Dedifferentiated amniotic fluid mesenchymal stem cell (primary cell): ENCODE measurements at regions not wholly inside any gene's neighbourhood (a gene's known extent, or its start where the extent isn't known, plus 50 kb on each side); places are given as distances from the start of the nearest gene placed in this dataset.

Experiments used
- DNase-seq: peaks from one replicate; pipeline ENCODE4 v3.0.0-alpha.2; 2016; ENCODE audit errors: extremely low spot score

DNA sequence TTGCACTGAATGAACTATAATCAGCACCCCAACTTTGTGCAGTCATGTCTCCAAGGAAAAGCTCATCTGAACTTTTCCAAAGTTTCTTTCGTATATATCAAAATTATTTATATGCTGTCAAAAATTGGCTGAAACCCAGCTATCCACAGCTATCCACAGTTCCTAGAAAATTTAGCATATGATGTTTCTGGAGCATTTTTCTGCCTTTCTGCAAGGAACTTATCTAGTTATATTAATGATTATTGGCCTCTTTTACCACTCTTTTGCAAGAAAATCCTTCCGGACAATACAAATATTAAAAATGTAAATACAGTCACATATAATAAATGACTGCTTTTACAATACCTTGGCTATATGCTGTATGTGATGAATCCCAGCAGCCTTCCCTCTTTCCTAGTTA, 270.2 kb downstream of the TMEM167A start:
- DNase-seq = no peak

DNA sequence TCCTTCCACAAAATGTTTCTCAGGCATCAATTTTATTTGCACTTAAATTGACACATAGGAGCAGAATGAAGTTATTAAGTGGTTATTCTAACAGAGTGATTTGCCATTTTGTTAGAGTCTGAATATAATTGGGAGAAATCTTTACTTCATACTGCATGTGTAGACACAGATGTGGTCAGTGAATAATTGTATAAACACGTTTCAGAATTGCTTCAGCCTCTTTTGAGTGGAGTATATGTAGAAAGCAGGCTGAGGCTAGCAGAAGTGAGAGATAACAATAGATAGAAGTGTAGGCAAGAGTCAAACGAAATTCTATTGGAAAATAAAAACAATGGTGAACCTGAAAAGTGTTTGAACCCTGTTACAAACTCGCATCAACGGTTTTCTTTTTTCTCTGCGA, 270.7 kb downstream of the TMEM167A start:
- DNase-seq = no peak

DNA sequence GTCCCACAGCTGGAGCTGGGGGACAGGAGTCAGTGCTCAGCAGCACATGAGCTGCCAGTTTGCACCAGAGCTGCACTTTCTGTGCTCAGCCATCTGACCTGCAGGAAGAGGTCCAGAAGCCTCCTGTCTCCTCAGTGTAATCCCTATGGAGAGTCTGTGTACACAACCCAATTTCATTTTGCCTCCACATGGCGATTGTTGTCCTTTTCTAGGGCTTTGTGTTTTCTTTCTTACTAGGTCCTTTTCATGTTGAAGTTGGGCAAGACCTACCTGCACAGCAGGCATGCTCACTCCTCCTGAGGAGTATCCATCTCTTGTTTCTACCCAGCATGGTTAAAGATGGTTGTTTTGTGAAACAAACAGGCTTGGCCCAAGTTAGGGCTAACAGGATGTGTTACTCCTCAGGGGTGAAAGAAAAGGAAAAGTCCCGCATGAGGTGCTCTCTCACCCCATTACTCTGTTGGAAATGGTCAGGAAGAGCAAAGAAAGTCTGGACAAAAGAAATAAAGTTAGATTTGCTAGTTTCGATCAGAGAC, 273.0 kb downstream of the TMEM167A start:
- DNase-seq = no peak

DNA sequence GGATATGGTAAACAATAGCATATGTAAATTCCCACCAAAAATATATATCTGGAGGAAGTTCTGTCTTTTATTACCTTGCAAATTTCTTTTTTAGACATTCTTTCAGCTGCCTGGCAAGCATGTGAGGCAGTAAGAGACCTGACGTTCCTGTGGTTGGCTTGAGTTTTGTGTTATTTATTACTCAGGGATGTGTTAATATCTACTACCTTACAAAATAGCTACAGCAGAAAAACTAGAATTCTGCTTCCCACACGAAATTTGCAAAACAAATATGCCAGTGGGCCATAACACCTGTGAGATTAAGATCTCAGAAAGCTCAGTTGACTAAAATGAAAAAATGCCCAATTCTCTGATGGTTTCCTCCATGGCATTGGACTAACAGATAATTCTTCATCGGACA, 274.2 kb downstream of the TMEM167A start:
- no peak for DNase-seq

DNA sequence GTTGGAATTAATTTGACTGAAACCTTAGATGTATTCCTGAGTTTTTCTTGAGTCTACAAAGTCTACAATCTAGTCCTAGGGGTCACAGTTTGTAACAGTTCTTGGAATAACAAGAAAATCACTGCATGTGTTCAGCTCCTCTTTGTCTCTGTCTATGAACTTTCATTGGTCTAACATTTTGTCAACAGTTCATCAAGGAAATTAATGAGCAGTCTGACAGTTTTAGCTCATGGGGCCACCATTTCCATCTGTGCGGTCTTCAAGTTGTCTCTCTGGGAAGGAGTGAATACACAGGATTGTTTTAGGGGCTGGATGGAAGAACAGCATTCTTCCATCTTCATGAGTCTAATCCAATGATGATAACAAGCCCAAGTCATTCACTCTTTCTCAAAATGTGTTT, 276.4 kb downstream of the TMEM167A start:
- DNase-seq = no peak

DNA sequence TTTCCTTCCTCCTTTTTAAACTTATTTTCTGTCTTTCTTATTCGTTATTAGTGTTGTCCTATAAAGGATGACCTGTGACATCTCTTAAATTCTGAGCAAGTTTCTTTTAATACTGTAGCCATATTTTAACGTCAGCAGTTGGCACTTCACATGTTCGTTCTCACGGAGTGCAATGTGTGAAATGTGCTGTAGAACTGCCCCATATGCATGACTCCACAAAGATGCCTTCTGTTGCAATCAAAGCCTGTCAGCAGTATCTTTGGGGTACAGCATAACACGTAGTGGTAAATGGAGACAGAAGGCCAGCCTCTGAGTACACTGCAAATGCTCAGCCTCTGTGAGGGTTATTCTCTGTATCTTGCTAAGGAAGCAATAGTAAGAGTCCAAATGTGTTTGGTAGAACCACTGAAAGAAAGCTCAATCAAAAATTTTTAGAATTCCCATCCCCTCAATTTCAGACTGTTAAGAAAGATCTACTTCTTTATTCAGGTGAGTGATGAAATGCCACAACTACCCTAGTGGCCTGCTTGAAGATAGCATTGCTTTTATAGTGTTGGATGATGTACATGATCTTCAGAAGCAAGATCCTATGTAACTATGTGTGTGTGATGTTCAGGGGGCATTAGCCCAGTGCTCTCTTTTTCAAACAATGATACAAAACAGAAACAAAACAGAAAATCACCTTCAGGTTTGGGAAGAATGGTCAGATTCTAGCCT, 277.7 kb downstream of the TMEM167A start:
- DNase-seq = no peak

DNA sequence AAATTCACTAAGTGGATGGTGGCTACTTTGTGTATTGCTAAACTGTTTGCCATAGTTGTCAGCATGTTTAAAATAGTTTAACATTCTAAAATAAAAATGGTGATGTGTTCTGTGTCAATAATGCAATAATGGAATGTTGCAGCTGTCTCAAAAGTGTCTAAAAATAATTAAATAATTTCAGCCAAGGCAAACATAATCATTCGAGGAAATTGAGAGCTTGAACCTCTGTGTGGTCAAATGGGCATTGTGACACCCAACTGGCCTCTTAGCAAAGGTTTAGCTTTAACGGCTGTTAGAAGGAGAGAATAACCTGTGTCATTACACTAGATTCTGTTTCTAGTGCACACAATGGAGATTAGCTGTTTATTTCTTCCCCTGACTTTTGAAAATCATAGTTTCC, 278.5 kb downstream of the TMEM167A start:
- DNase-seq = no peak

DNA sequence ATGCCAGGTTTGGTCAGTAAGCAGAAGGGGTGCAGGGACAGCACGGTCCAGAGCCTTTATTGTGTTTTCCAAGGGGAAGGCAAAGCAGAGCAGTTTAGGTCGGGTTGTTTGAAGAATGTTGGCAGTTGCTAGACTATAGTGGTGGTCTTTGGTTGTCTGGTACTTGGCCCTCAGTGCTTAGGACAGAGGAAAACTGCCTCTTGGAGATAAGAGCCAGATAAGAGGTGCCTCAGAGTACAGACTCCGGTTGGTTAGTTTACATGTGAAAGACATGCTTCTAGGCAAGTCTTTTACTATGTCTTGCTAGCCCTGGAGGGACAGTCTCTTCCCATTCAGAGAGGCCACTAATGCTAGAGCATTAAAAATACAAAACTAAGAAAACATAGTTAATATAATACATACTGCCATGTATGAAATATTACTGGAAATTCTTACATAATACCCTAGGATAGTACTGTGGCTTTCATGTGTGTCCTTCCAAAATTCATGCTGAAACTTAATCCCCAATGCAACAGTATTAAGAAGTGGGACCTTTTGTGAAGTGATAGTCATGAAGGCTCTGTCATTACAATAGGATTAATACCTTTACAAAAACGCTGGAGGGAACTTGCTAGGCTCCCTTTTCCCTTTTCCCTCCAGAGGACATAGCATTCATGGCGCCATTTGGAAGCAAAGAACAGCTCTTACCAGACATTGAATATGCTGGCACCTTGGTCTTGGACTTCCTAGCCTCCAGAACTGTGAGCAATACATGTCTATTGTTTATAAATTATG, 280.4 kb downstream of the TMEM167A start:
- DNase-seq = no peak

DNA sequence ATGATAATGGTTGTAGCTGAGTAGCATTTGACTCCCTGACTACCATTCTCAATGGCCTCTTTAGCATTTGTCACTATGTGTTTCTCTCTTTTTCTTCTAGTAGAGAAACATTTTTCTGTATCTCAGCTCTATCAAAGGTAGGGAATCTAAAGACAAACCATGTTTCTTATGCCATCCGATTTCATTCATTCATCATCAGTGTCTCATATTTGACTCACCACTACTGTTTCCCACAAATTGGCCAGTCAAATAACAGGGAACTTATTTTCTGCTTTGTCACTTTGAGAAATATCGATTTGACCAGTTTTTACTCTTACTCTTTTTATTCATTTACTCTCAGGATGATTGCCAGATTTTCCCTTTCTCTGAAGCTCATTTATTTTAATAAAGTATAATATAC, 282.3 kb downstream of the TMEM167A start:
- no peak for DNase-seq

DNA sequence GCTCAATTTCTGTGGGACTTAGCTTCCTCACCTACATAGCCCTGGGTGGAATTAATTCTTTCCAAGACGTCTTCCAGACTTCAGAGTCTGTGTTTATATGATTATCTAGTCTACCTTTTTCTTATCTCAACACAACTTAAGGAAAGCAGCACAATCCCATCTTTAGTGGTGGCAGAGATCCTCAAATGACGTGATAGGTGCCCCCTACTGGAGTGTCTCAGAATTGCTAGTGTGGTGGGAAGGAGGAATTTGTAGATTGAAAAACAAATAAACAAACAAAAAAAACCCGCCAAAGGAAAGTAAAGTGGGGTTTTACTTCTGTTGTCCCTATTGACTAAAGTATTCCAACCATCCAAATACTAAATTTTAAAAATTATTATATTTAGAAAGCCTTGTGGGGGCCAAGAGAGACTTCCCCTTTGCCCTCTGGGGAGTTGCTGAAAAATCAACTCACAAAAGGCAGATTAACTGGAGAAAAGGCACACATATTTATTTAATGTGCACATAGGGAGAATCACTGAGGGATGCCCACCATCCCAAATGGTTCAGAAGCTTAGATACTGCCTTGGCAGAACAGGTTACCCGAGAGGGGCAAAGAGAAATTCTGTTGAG, 283.3 kb downstream of the TMEM167A start:
- DNase-seq = no peak

DNA sequence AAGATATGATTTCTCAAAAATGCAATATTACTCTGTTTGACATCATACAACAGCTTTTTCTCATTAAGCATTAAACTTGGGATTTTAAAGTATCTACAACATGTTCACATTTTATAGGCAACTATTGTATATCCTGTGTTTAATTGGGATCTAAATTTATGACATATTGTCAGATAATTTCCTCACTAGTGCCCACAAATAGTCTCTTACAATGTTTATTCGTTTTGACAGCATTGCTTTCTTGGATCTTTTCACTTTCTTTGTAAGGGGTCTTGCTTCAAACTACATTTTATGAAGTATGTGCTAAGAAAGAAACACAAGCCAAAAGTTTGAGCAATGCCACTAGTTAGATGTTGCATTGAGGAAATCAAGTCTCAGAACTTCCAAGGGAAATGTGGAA, 285.1 kb downstream of the TMEM167A start:
- no peak for DNase-seq

DNA sequence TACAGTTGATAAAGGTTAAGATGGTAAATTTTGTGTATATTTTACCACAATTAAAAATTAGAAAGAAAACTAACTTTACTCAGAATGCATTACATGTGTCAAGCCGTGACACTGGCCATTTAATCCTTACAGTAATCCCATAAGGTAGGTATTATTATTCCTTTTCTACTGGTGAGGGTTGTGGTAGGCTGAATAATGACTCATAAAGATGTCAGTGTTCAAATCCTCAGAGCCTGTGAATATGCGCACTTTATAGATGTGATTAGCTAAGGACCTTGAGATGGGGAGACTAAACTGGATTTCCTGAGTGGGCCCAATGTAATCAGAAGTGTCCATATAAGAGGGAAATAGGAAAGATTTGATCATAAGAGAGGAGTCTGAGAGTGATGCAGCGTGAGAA, 288.1 kb downstream of the TMEM167A start:
- DNase-seq = no peak

DNA sequence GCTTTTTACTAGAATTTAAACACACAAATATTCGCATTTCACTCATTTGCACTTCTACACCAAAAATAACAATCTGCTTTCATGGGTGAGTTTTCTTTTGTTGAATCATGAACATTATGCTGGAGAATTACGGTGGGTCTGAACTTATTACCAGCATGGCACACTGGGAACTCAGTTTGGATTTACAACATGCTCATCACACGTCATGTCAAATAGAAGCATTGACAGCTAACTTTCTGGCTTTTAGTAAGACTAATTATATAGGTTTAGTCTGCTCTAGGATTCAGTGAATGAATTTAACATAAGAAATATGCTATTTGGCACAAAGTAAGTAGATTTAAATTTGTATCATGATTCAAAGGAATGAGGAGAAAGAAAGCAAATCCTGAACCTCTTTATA, 290.4 kb downstream of the TMEM167A start:
- DNase-seq = no peak

DNA sequence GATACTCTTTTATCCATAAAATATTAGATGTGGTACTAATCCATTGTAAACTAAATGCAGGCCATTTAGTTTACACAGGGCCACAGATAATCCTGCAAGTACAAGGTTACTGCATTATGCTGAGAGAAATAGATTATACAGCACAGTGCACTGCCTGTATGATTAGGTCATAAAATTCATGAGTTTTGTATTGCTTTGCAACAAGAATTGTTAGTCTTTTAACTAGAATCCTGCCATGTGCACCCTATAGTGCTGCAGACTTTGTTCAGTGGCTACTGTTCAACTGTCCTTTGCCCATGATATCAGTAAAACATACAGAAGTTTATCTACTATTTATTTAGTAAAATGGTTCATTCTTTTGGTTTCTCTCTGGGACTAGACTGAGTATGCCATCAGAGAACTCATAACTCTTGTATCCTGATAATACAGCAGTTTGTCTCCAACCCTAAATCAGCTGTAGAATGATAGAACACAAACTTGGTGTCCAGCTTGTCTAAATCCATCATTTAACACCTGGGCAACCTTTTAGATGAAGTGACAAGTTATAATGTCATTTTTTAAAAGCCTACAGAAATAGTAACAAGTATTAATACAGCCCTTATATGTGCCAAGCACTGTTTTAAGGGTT, 291.2 kb downstream of the TMEM167A start:
- no peak for DNase-seq

DNA sequence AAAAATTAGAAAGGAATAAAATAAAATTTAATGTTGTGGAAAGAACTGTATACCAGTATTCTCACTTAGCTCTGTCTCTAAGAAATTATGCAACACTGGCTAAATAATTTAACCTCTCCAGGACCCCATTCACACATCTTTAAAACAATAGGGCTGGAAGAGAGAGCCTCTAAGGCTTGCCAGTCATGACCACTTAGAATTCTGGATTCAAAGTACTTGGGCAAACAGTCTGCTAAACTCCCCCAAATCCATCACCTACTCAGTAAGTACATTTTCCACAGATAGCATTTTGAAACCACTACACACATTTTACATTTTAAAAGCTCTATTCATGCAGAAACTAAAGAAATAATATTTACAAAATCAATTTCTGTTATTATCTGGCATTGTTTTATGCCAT, 291.7 kb downstream of the TMEM167A start:
- DNase-seq = no peak

DNA sequence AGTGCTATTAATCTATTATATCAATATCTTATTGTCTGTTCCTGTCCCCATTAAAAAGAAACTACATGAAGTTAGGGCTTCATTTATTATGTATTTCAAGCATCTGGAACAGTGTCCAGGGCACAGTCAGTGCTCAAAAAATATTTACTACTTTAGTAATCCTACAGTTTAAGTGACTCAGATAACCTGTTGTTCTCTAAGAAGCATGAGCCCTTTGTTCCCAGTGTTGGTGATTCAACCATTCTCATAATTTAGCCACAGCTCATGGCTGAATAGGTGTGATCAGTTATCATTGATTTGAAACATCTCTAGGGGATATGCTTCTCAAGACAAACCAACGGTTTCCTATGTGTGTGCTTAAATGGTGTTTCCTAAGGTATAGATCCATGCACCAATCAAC, 292.7 kb downstream of the TMEM167A start:
- DNase-seq = no peak

DNA sequence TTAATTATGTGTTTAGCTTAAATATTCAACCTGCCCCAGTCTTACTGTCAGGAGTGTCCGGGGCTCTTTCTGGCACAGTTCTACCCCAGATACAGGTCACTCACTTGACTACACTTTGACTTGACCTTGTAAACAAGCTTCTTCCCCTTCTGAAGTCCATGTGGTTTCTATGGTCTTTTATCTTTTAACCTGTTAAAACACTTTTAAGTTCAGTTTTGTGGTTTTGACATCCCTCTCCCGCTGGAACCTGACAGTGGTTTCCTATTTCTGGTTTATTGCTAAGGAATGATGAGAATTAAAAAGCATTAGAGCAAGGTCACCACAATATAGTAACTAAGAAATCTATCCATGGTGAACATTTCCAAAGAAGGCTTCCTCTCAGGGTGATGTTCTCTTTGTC, 300.1 kb downstream of the TMEM167A start:
- DNase-seq = no peak

DNA sequence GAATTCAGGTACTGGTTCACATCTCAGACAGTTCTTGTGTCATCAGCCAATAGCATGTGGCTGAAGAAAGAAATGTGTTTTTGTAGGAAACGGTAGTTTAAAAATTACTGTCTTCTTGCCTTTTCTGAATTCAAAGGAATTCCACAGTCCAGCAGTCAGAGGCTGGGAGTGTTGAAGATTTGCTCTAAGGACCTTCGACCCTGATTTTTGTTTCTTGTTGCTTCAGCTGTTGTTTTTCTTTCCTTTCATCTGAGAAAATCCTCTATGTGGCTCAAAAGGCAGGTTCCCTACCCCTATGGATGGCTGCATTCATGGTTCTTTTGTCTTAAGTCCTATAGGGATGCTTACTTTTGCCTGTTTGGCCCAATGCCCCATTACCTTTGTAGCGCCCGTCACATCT, 304.9 kb downstream of the TMEM167A start:
- no peak for DNase-seq

DNA sequence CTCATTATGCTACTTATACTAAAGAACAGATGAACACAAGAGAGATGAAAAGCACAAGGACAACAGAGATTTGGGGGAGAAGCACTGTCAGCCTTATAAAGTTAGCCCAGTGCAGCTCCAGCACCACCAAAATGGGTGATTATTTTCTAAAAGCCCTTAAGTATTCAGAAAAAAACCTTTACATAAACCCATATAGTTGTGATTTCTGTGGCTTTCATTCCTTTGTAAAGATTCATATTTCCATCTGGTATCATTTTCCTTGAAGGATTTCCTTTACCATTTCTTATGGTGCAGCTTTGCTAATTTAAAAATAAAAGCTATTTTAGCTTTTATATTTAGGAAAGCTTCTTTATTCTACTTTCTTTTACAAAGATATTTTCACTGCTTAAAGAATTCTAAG, 311.0 kb downstream of the TMEM167A start:
- DNase-seq = no peak

DNA sequence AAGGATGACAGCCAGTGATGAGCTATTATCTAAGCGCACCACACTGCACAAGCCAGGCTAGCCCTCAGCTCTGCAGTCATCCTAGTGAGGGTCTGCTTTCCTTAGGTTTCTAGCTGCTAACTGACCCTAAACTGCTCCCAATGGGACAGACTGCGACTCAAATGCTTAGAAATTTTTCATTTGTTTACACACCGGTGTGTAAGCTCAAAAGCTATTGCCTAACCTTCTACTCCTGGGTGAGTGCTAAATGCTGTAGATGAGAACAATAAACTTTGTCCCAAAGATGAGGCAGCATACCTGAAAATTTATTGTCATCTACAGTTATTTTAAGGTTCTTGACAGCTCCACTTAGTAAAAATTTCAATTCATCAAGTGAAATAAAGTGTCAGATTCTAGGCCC, 311.4 kb downstream of the TMEM167A start:
- no peak for DNase-seq

DNA sequence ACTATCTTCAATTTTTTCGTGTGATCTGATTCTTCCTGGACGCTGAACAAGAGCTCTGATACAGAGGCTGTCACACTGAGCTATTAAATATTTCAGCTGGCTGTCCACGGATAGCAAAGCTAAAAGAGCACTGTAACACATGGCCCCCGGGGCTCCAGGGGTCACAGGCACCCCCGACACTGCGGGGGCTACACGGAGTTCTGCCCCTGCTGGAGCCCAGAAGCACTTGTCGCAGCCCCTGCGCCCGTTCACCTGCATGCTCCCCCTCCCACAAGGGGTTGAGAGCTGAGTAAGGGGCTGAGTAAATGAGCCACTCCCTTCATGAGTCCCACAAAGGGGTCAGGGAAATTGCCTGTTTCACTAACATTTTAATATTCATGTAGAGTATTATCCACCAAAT, 316.3 kb downstream of the TMEM167A start:
- DNase-seq = no peak

DNA sequence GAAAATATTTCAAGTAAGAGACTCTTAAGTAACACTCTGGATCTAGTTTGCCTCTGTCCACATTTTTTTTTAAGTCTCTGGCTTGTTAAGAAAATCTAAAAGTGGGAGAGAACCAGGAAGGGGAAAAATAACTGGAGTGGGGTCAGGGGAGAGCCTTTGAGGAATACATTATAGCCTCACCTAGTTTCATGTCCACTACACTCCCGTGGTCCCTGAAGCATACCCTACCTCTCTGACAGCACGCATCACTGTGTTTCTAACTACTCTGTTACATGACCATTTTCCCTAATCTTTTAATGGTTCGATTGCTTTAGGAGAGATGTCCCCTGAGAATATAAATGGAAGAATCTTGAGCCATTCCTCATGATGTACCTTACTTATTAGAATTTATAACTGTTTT, 318.3 kb downstream of the TMEM167A start:
- no peak for DNase-seq
